ENCODE measurements at regions not wholly inside any gene's neighbourhood (a gene's known extent, or its start where the extent isn't known, plus 50 kb on each side); places are given as distances from the start of the nearest gene placed in this dataset.
"Not testable (repeated sequence)": the region's sequence is repeated elsewhere in the genome, so short reads cannot be mapped to it uniquely, and the experiment has no call there.

GRCh38 chr12:127596891-127597290 is 670.1 kb upstream of the TMEM132C start:
- Histone ChIP-seq H3K4me1 (ENCODE audit: control extremely low read depth in 1 of 4, control insufficient read depth in 4 of 4, insufficient read depth in 4 of 4, low read length in 3 of 4) (no peaks in the 10 kb centered on the region), H3K36me3 (ENCODE audit: control insufficient read depth in 4 of 4, insufficient read depth in 4 of 4, low read length in 3 of 4) (no peaks in the 10 kb centered on the region), H3K27ac (ENCODE audit: insufficient read depth in 1 of 2, low read depth in 1 of 2, low read length in 2 of 2, poor library complexity in 1 of 2, severe bottlenecking in 2 of 2) (no peak overlapping the region), H3K9me3 (ENCODE audit: control extremely low read depth in 1 of 5, control insufficient read depth in 4 of 5, insufficient read depth in 2 of 5, low read depth in 1 of 5, low read length in 4 of 5) (no peaks in the 10 kb centered on the region), H3K27me3 (replicated peaks in 2 of 5; ENCODE audit: control insufficient read depth in 4 of 5, insufficient read depth in 5 of 5, low read length in 4 of 5) (no peaks in the 10 kb centered on the region), H3K4me3 (ENCODE audit: control insufficient read depth in 1 of 7, extremely low read depth in 1 of 7, insufficient read depth in 4 of 7, low read depth in 2 of 7, low read length in 6 of 7) (no peak overlapping the region)
- 98% methylated on average over 4 of the region's 4 CpGs for WGBS (ENCODE audit: insufficient coverage)
- DNase-seq: no peak
- ChIA-PET CTCF (no interaction called here), POLR2A (no interaction called here)

- Histone ChIP-seq H3K4me1 (ENCODE audit: control extremely low read depth in 1 of 4, control insufficient read depth in 4 of 4, insufficient read depth in 4 of 4, low read length in 3 of 4) (no peaks in the 10 kb centered on the region), H3K27ac (ENCODE audit: insufficient read depth in 1 of 2, low read depth in 1 of 2, low read length in 2 of 2, poor library complexity in 1 of 2, severe bottlenecking in 2 of 2) (no peak overlapping the region), H3K36me3 (ENCODE audit: control insufficient read depth in 4 of 4, insufficient read depth in 4 of 4, low read length in 3 of 4) (no peaks in the 10 kb centered on the region), H3K4me3 (ENCODE audit: control insufficient read depth in 1 of 7, extremely low read depth in 1 of 7, insufficient read depth in 4 of 7, low read depth in 2 of 7, low read length in 6 of 7) (no peak overlapping the region), H3K27me3 (replicated peaks in 2 of 5; ENCODE audit: control insufficient read depth in 4 of 5, insufficient read depth in 5 of 5, low read length in 4 of 5) (no peaks in the 10 kb centered on the region), H3K9me3 (ENCODE audit: control extremely low read depth in 1 of 5, control insufficient read depth in 4 of 5, insufficient read depth in 2 of 5, low read depth in 1 of 5, low read length in 4 of 5) (no peaks in the 10 kb centered on the region)
- DNase-seq: no peak
- CTCF ChIA-PET: no interaction called here
- POLR2A ChIA-PET: no interaction called here
- WGBS (ENCODE audit: insufficient coverage): 87% methylated on average over 3 of the region's 7 CpGs
Observed at GRCh38 chr12:127599436-127599835, 667.5 kb upstream of the TMEM132C start.

- Histone ChIP-seq H3K36me3 (ENCODE audit: control insufficient read depth in 4 of 4, insufficient read depth in 4 of 4, low read length in 3 of 4) (no peaks in the 10 kb centered on the region), H3K27me3 (replicated peaks in 2 of 5; ENCODE audit: control insufficient read depth in 4 of 5, insufficient read depth in 5 of 5, low read length in 4 of 5) (no peaks in the 10 kb centered on the region), H3K4me1 (ENCODE audit: control extremely low read depth in 1 of 4, control insufficient read depth in 4 of 4, insufficient read depth in 4 of 4, low read length in 3 of 4) (no peaks in the 10 kb centered on the region), H3K27ac (ENCODE audit: insufficient read depth in 1 of 2, low read depth in 1 of 2, low read length in 2 of 2, poor library complexity in 1 of 2, severe bottlenecking in 2 of 2) (no peak overlapping the region), H3K9me3 (ENCODE audit: control extremely low read depth in 1 of 5, control insufficient read depth in 4 of 5, insufficient read depth in 2 of 5, low read depth in 1 of 5, low read length in 4 of 5) (no peaks in the 10 kb centered on the region), H3K4me3 (ENCODE audit: control insufficient read depth in 1 of 7, extremely low read depth in 1 of 7, insufficient read depth in 4 of 7, low read depth in 2 of 7, low read length in 6 of 7) (no peak overlapping the region)
- no CpG with 5 or more reads among the region's 3 CpGs for WGBS (ENCODE audit: insufficient coverage)
- no peak for DNase-seq
- CTCF ChIA-PET: no interaction called here
- POLR2A ChIA-PET: no interaction called here
Observed at GRCh38 chr12:127600211-127600610, 666.8 kb upstream of the TMEM132C start.

GRCh38 chr12:127606476-127607015 is 660.4 kb upstream of the TMEM132C start:
- Histone ChIP-seq H3K9me3 (ENCODE audit: control extremely low read depth in 1 of 5, control insufficient read depth in 4 of 5, insufficient read depth in 2 of 5, low read depth in 1 of 5, low read length in 4 of 5) (no peaks in the 10 kb centered on the region), H3K27ac (ENCODE audit: insufficient read depth in 1 of 2, low read depth in 1 of 2, low read length in 2 of 2, poor library complexity in 1 of 2, severe bottlenecking in 2 of 2) (no peak overlapping the region), H3K27me3 (replicated peaks in 2 of 5; ENCODE audit: control insufficient read depth in 4 of 5, insufficient read depth in 5 of 5, low read length in 4 of 5) (no peaks in the 10 kb centered on the region), H3K36me3 (ENCODE audit: control insufficient read depth in 4 of 4, insufficient read depth in 4 of 4, low read length in 3 of 4) (no peaks in the 10 kb centered on the region), H3K4me1 (ENCODE audit: control extremely low read depth in 1 of 4, control insufficient read depth in 4 of 4, insufficient read depth in 4 of 4, low read length in 3 of 4) (no peaks in the 10 kb centered on the region), H3K4me3 (ENCODE audit: control insufficient read depth in 1 of 7, extremely low read depth in 1 of 7, insufficient read depth in 4 of 7, low read depth in 2 of 7, low read length in 6 of 7) (no peak overlapping the region)
- WGBS (ENCODE audit: insufficient coverage): 100% methylated on average over 2 of the region's 3 CpGs
- ChIA-PET CTCF (no interaction called here), POLR2A (no interaction called here)
- no peak for DNase-seq

- 94% methylated on average over 7 of the region's 7 CpGs for WGBS (ENCODE audit: insufficient coverage)
- H3K9me3 ChIP-seq (ENCODE audit: control extremely low read depth in 1 of 5, control insufficient read depth in 4 of 5, insufficient read depth in 2 of 5, low read depth in 1 of 5, low read length in 4 of 5): no peaks in the 10 kb centered on the region
- CTCF ChIA-PET: no interaction called here
- H3K4me1 ChIP-seq (ENCODE audit: control extremely low read depth in 1 of 4, control insufficient read depth in 4 of 4, insufficient read depth in 4 of 4, low read length in 3 of 4): no peaks in the 10 kb centered on the region
- POLR2A ChIA-PET: interaction anchor here (0.6 kb wide), 1 partner anchor 266 kb away, joined by 3 read pairs; no protein-coding TSS in a partner anchor
- H3K27ac ChIP-seq (ENCODE audit: insufficient read depth in 1 of 2, low read depth in 1 of 2, low read length in 2 of 2, poor library complexity in 1 of 2, severe bottlenecking in 2 of 2): no peak overlapping the region
- no peak for DNase-seq
- no peak overlapping the region for H3K4me3 ChIP-seq (ENCODE audit: control insufficient read depth in 1 of 7, extremely low read depth in 1 of 7, insufficient read depth in 4 of 7, low read depth in 2 of 7, low read length in 6 of 7)
- H3K36me3 ChIP-seq (ENCODE audit: control insufficient read depth in 4 of 4, insufficient read depth in 4 of 4, low read length in 3 of 4): no peaks in the 10 kb centered on the region
- no peaks in the 10 kb centered on the region for H3K27me3 ChIP-seq (replicated peaks in 2 of 5; ENCODE audit: control insufficient read depth in 4 of 5, insufficient read depth in 5 of 5, low read length in 4 of 5)
Observed at GRCh38 chr12:127607146-127607725, 659.7 kb upstream of the TMEM132C start.

GRCh38 chr12:127608359-127608758 is 658.6 kb upstream of the TMEM132C start:
- H3K36me3 ChIP-seq (ENCODE audit: control insufficient read depth in 4 of 4, insufficient read depth in 4 of 4, low read length in 3 of 4); CTCF ChIA-PET; DNase-seq; H3K27me3 ChIP-seq (replicated peaks in 2 of 5; ENCODE audit: control insufficient read depth in 4 of 5, insufficient read depth in 5 of 5, low read length in 4 of 5); H3K9me3 ChIP-seq (ENCODE audit: control extremely low read depth in 1 of 5, control insufficient read depth in 4 of 5, insufficient read depth in 2 of 5, low read depth in 1 of 5, low read length in 4 of 5); H3K4me3 ChIP-seq (ENCODE audit: control insufficient read depth in 1 of 7, extremely low read depth in 1 of 7, insufficient read depth in 4 of 7, low read depth in 2 of 7, low read length in 6 of 7); H3K27ac ChIP-seq (ENCODE audit: insufficient read depth in 1 of 2, low read depth in 1 of 2, low read length in 2 of 2, poor library complexity in 1 of 2, severe bottlenecking in 2 of 2); H3K4me1 ChIP-seq (ENCODE audit: control extremely low read depth in 1 of 4, control insufficient read depth in 4 of 4, insufficient read depth in 4 of 4, low read length in 3 of 4); POLR2A ChIA-PET: not testable (repeated sequence)
- WGBS (ENCODE audit: insufficient coverage): 100% methylated on average over 2 of the region's 7 CpGs

- Histone ChIP-seq H3K4me3 (ENCODE audit: control insufficient read depth in 1 of 7, extremely low read depth in 1 of 7, insufficient read depth in 4 of 7, low read depth in 2 of 7, low read length in 6 of 7) (no peak overlapping the region), H3K27ac (ENCODE audit: insufficient read depth in 1 of 2, low read depth in 1 of 2, low read length in 2 of 2, poor library complexity in 1 of 2, severe bottlenecking in 2 of 2) (no peak overlapping the region), H3K36me3 (ENCODE audit: control insufficient read depth in 4 of 4, insufficient read depth in 4 of 4, low read length in 3 of 4) (no peaks in the 10 kb centered on the region), H3K4me1 (ENCODE audit: control extremely low read depth in 1 of 4, control insufficient read depth in 4 of 4, insufficient read depth in 4 of 4, low read length in 3 of 4) (no peaks in the 10 kb centered on the region), H3K27me3 (replicated peaks in 2 of 5; ENCODE audit: control insufficient read depth in 4 of 5, insufficient read depth in 5 of 5, low read length in 4 of 5) (no peaks in the 10 kb centered on the region), H3K9me3 (ENCODE audit: control extremely low read depth in 1 of 5, control insufficient read depth in 4 of 5, insufficient read depth in 2 of 5, low read depth in 1 of 5, low read length in 4 of 5) (no peaks in the 10 kb centered on the region)
- DNase-seq: no peak
- WGBS (ENCODE audit: insufficient coverage): 80% methylated on average over 5 of the region's 5 CpGs
- ChIA-PET CTCF (no interaction called here), POLR2A (no interaction called here)
Observed at GRCh38 chr12:127613056-127613455, 653.9 kb upstream of the TMEM132C start.

Measured in common myeloid progenitor, CD34-positive (primary cell).